H1 (cell line): ENCODE measurements at regions not wholly inside any gene's neighbourhood (a gene's known extent, or its start where the extent isn't known, plus 50 kb on each side); places are given as distances from the start of the nearest gene placed in this dataset.

Experiments
- CTCF ChIA-PET: fragments of 300-600 bp; sonication (Branson Sonifier 250); formaldehyde crosslinking; loops from one replicate; lab custom pipeline; 2021; ENCODE audit not compliant: partially characterized antibody; lab: Charles Lee
- POLR2A ChIA-PET: fragments of 300-600 bp; sonication (Branson Sonifier 250); formaldehyde crosslinking; loops from one replicate; lab custom pipeline; 2021; ENCODE audit warnings: inconsistent platforms; ENCODE audit not compliant: partially characterized antibody; lab: Charles Lee
- DNase-seq, 2 experiments: peaks; one replicate each; pipeline versions ENCODE4 v3.0.0 to v3.0.0-alpha.2; 2010 to 2022; ENCODE audit warnings: low spot score in 2 of 2, low read depth in 1 of 2, mixed read lengths in 1 of 2
- FAIRE-seq: peaks from 2 replicates; lab custom pipeline; 2011; peaks lifted over from hg19 to GRCh38; lab: Jason Lieb, UNC
- H2AFZ ChIP-seq: 2 replicates; pipeline ENCODE4 v1.8.1; 2012; ENCODE audit warnings: low read length, inconsistent platforms
- H2AK5ac ChIP-seq: 2 replicates; pipeline ENCODE4 v1.6.1; 2013; ENCODE audit warnings: low read depth, low read length
- H2BK120ac ChIP-seq: replicated peaks from 2 replicates; pipeline ENCODE3; 2013; ENCODE audit warnings: low read depth, low read length, inconsistent platforms
- H2BK12ac ChIP-seq: 2 replicates; pipeline ENCODE4 v1.6.1; 2013; ENCODE audit warnings: low read depth, low read length
- H2BK15ac ChIP-seq: 2 replicates; pipeline ENCODE4 v1.6.1; 2013; ENCODE audit warnings: low read length
- H2BK20ac ChIP-seq: 2 replicates; pipeline ENCODE4 v1.6.1; 2013; ENCODE audit warnings: low read length
- H2BK5ac ChIP-seq: 2 replicates; pipeline ENCODE4 v1.6.1; 2013; ENCODE audit warnings: low read depth, low read length
- H3K14ac ChIP-seq: 2 replicates; pipeline ENCODE4 v1.6.1; 2013; ENCODE audit warnings: inconsistent platforms; ENCODE audit not compliant: insufficient read length
- H3K18ac ChIP-seq: 2 replicates; pipeline ENCODE4 v1.6.1; 2013; ENCODE audit warnings: low read length; ENCODE audit errors: extremely low read depth
- H3K23ac ChIP-seq: 2 replicates; pipeline ENCODE4 v1.6.1; 2013; ENCODE audit warnings: inconsistent platforms; ENCODE audit not compliant: insufficient read length
- H3K23me2 ChIP-seq: 2 replicates; pipeline ENCODE4 v1.6.1; 2013; ENCODE audit warnings: low read depth, low read length
- H3K27ac ChIP-seq: 2 replicates; pipeline ENCODE4 v1.6.1; 2011; ENCODE audit warnings: low read depth, low read length, inconsistent platforms
- H3K27me3 ChIP-seq, 4 experiments: replicated peaks in 1 of 4; 1 replicate in 1 of 4; 2 replicates in 3 of 4; pipeline versions ENCODE4 v1.6.1 to v1.8.1; 2011 to 2013; ENCODE audit warnings: low read length in 3 of 4, mild to moderate bottlenecking in 3 of 4, inconsistent platforms in 2 of 4, mixed read lengths in 2 of 4, moderate library complexity in 1 of 4; ENCODE audit not compliant: control insufficient read depth in 3 of 4, insufficient read depth in 3 of 4; ENCODE audit errors: extremely low read depth in 1 of 4
- H3K36me3 ChIP-seq, 4 experiments: 2 replicates each; pipeline versions ENCODE4 v1.6.1 to v1.8.1; 2011 to 2013; ENCODE audit warnings: mild to moderate bottlenecking in 4 of 4, low read length in 3 of 4, moderate library complexity in 2 of 4, control low read depth in 1 of 4, inconsistent platforms in 1 of 4; ENCODE audit not compliant: insufficient read depth in 4 of 4, control insufficient read depth in 2 of 4
- H3K4ac ChIP-seq: replicated peaks from 2 replicates; pipeline ENCODE3; 2013; ENCODE audit warnings: low read length, low read depth, mixed read lengths, inconsistent platforms; ENCODE audit not compliant: insufficient read length
- H3K4me1 ChIP-seq, 4 experiments: replicated peaks in 1 of 4; 1 replicate in 1 of 4; 2 replicates in 3 of 4; pipeline versions ENCODE4 v1.6.1 to v1.8.1; 2011 to 2013; ENCODE audit warnings: low read length in 3 of 4, inconsistent platforms in 2 of 4, mixed read lengths in 1 of 4; ENCODE audit not compliant: insufficient read depth in 4 of 4, control insufficient read depth in 3 of 4
- H3K4me2 ChIP-seq, 2 experiments: 2 replicates each; pipeline versions ENCODE4 v1.6.1 to v1.8.1; 2011 to 2013; ENCODE audit warnings: low read depth in 2 of 2, low read length in 2 of 2, control low read depth in 1 of 2, inconsistent platforms in 1 of 2, mild to moderate bottlenecking in 1 of 2; ENCODE audit not compliant: insufficient read depth in 1 of 2
- H3K4me3 ChIP-seq, 4 experiments: fragments of 200-600, 300-600 bp in 1 of 4; sonication (generic), shearing (Covaris generic), sonication (Bioruptor Twin) in 1 of 4; 2 replicates each; pipeline versions ENCODE4 v1.5.1 to v1.8.1; 2011 to 2016; ENCODE audit warnings: low read length in 4 of 4, low read depth in 3 of 4, control low read depth in 2 of 4, inconsistent platforms in 2 of 4, mild to moderate bottlenecking in 2 of 4, mixed read lengths in 1 of 4, moderate library complexity in 1 of 4; ENCODE audit not compliant: insufficient read depth in 2 of 4; ENCODE audit errors: extremely low read depth in 1 of 4
- H3K56ac ChIP-seq: replicated peaks from 2 replicates; pipeline ENCODE3; 2013; ENCODE audit warnings: low read depth, mild to moderate bottlenecking, mixed read lengths, low read length, inconsistent platforms; ENCODE audit not compliant: insufficient read length
- H3K79me1 ChIP-seq: 2 replicates; pipeline ENCODE4 v1.6.1; 2013; ENCODE audit warnings: low read depth, low read length, control low read depth
- H3K79me2 ChIP-seq, 2 experiments: 2 replicates each; pipeline versions ENCODE4 v1.6.1 to v1.8.1; 2012 to 2013; ENCODE audit warnings: low read length in 2 of 2, mild to moderate bottlenecking in 2 of 2, inconsistent platforms in 1 of 2; ENCODE audit not compliant: insufficient read depth in 2 of 2, control insufficient read depth in 1 of 2
- H3K9ac ChIP-seq, 4 experiments: replicated peaks in 1 of 4; 1 replicate in 1 of 4; 2 replicates in 3 of 4; pipeline versions ENCODE4 v1.6.1 to v1.8.1; 2011 to 2013; ENCODE audit warnings: low read depth in 3 of 4, low read length in 3 of 4, control low read depth in 2 of 4, mild to moderate bottlenecking in 2 of 4, moderate library complexity in 2 of 4, inconsistent platforms in 1 of 4; ENCODE audit errors: extremely low read depth in 1 of 4
- H3K9me3 ChIP-seq, 2 experiments: 2 replicates each; pipeline versions ENCODE4 v1.6.1 to v1.8.1; 2012 to 2013; ENCODE audit warnings: mild to moderate bottlenecking in 2 of 2, moderate library complexity in 2 of 2, control low read depth in 1 of 2, inconsistent platforms in 1 of 2, low read depth in 1 of 2, low read length in 1 of 2, mixed read lengths in 1 of 2; ENCODE audit not compliant: insufficient read depth in 2 of 2
- H4K20me1 ChIP-seq, 2 experiments: replicated peaks in 1 of 2; 2 replicates each; pipeline versions ENCODE3 to v1.8.1; 2011 to 2013; ENCODE audit warnings: inconsistent platforms in 2 of 2, low read length in 2 of 2, mild to moderate bottlenecking in 1 of 2; ENCODE audit not compliant: insufficient read depth in 2 of 2, control insufficient read depth in 1 of 2
- H4K5ac ChIP-seq: 2 replicates; pipeline ENCODE4 v1.6.1; 2013; ENCODE audit warnings: low read length, low read depth, mixed read lengths, inconsistent platforms; ENCODE audit not compliant: insufficient read length
- H4K8ac ChIP-seq: 2 replicates; pipeline ENCODE4 v1.8.0; 2013; ENCODE audit warnings: mild to moderate bottlenecking, moderate library complexity, low read length, inconsistent platforms; ENCODE audit not compliant: insufficient read depth; ENCODE audit errors: extremely low read depth
- H4K91ac ChIP-seq: replicated peaks from 2 replicates; pipeline ENCODE3; 2013; ENCODE audit warnings: low read length, mixed read lengths, inconsistent platforms; ENCODE audit not compliant: insufficient read length
- KDM1A ChIP-seq: fragments of 200-600, 300-600 bp; sonication (generic); IDR thresholded peaks from 2 replicates; pipeline ENCODE4 v1.7.1; 2016; ENCODE audit warnings: mild to moderate bottlenecking, low read length, borderline replicate concordance
- SP4 ChIP-seq: IDR thresholded peaks from 2 replicates; pipeline ENCODE4 v1.6.1; 2012; ENCODE audit warnings: low read length, inconsistent platforms
- WGBS, 2 experiments: shearing (Covaris generic) in 1 of 2; methylation state at CpG; one replicate each; pipeline versions ENCODE4 v1.1.6 to v1.1.7; 2013 to 2015; ENCODE audit warnings: low lambda C conversion rate in 2 of 2, mixed read lengths in 2 of 2, inconsistent platforms in 1 of 2, low coverage in 1 of 2, missing lambda C conversion rate in 1 of 2; ENCODE audit not compliant: insufficient replicate concordance in 2 of 2, insufficient coverage in 1 of 2, insufficient read length in 1 of 2; ENCODE audit errors: extremely low coverage in 1 of 2, missing lambda C conversion rate in 1 of 2; 5-methylcytosine and 5-hydroxymethylcytosine counted together

DNA sequence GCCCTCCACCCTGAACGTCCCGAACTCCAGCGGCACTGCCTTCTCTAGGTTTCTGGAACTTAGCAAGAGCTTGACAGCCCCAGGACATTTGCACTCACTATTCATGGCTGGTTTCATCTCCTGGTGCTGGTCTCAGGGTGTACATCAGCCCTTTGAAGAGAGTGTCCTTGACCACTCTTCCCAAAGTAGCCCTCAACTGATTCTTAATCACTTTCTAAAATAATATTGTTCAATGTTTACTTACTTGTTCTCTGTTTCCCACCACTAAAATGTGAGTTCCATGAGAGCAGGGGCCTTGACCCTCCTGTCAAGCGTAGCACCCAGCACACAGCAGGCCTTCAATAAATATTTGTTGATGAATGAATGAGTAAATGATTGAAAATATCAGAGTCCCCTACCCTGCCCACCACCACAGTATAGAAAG lies 262.5 kb downstream of the RHOU start:
- H3K23me2 ChIP-seq: no peaks in the 10 kb centered on the region
- WGBS, 2 experiments: 96% methylated on average over 4 of the region's 4 CpGs; no CpG with 5 or more reads in 1 of the 2 experiments

More for the DNA sequence above, 262.5 kb downstream of the RHOU start:
- no peak overlapping the region for H2BK120ac ChIP-seq
- no peaks in the 10 kb centered on the region; a peak in 1 of 7 replicates for H3K27me3 ChIP-seq
- 0 out of 2 replicates have a peak, but pooled peaks have one; percentile 15 for TF ChIP-seq KDM1A
- TF ChIP-seq SP4: no peak
- TF ChIP-seq, all 59 proteins: peak for 1
- no peak overlapping the region for H2AK5ac ChIP-seq
- no peak overlapping the region for H2BK20ac ChIP-seq
- CTCF ChIA-PET: interaction anchor here (1.3 kb wide), 1 partner anchor 333 kb away, joined by 3 read pairs; no protein-coding TSS in a partner anchor
- no peaks in the 10 kb centered on the region for H3K9me3 ChIP-seq
- no peak overlapping the region for H3K4me3 ChIP-seq
- H2BK5ac ChIP-seq: no peak overlapping the region
- no peak overlapping the region for H3K56ac ChIP-seq
- H3K4ac ChIP-seq: no peak overlapping the region
- no peaks in the 10 kb centered on the region for H3K79me1 ChIP-seq
- no peak overlapping the region for H2BK12ac ChIP-seq
- H3K4me2 ChIP-seq: no peak overlapping the region
- H4K5ac ChIP-seq: no peak overlapping the region
- H4K20me1 ChIP-seq: no peaks in the 10 kb centered on the region
- H3K18ac ChIP-seq: no peak overlapping the region
- no peak overlapping the region for H3K14ac ChIP-seq
- POLR2A ChIA-PET: no interaction called here
- no peaks in the 10 kb centered on the region; a peak in 2 of 7 replicates for H3K4me1 ChIP-seq
- H2AFZ ChIP-seq: no peak overlapping the region
- no peaks in the 10 kb centered on the region for H3K79me2 ChIP-seq
- no peak overlapping the region for H3K27ac ChIP-seq
- H4K91ac ChIP-seq: peak overlapping the region; percentile 46
- DNase-seq: no peak
- H3K23ac ChIP-seq: no peak overlapping the region
- no peaks in the 10 kb centered on the region for H3K36me3 ChIP-seq
- no peak overlapping the region for H2BK15ac ChIP-seq
- H4K8ac ChIP-seq: no peak overlapping the region
- H3K9ac ChIP-seq: no peak overlapping the region
- FAIRE-seq: no peak
